A673 (cell line): ENCODE measurements at regions not wholly inside any gene's neighbourhood (a gene's known extent, or its start where the extent isn't known, plus 50 kb on each side); places are given as distances from the start of the nearest gene placed in this dataset.

ENCODE experiments used
- CTCF ChIP-seq: fragments of 300-800, 200-600 bp; sonication (generic); conservative IDR thresholded peaks from 2 replicates; pipeline ENCODE4 v1.5.1; 2017; ENCODE audit warnings: low read depth, mild to moderate bottlenecking, antibody characterized with exemption, low read length, moderate library complexity, mixed read lengths
- EZH2 ChIP-seq: fragments of 200-600 bp; sonication (generic); IDR thresholded peaks from 2 replicates; pipeline ENCODE4 v1.6.1; 2017; ENCODE audit warnings: borderline replicate concordance, low read depth, mild to moderate bottlenecking, mixed read lengths, antibody characterized with exemption, low read length; ENCODE audit not compliant: poor library complexity, severe bottlenecking

GRCh38 chr9:81132318-81132717 is 557.0 kb downstream of the TLE1 start:
- TF ChIP-seq CTCF, result no peak
- TF ChIP-seq EZH2, result no peak
